Colonic mucosa (tissue), 4 donors: ENCODE measurements at regions not wholly inside any gene's neighbourhood (a gene's known extent, or its start where the extent isn't known, plus 50 kb on each side); places are given as distances from the start of the nearest gene placed in this dataset.

Experiments used
- DNase-seq: peaks from one replicate; pipeline ENCODE4 v3.0.0-alpha.2; 2020
- H3K27ac ChIP-seq: fragments of 200-600 bp; one replicate; pipeline ENCODE4 v1.8.0; 2021
- H3K27me3 ChIP-seq: fragments of 200-600 bp; one replicate; pipeline ENCODE4 v1.8.0; 2021
- H3K36me3 ChIP-seq: fragments of 200-600 bp; one replicate; pipeline ENCODE4 v1.8.0; 2021
- H3K4me1 ChIP-seq: fragments of 200-600 bp; one replicate; pipeline ENCODE4 v1.8.0; 2021; ENCODE audit warnings: mild to moderate bottlenecking
- H3K4me3 ChIP-seq: fragments of 200-600 bp; one replicate; pipeline ENCODE4 v1.8.0; 2021
- H3K9ac ChIP-seq, 2 donors: one replicate each; pipeline ENCODE4 v1.7.0; 2013; ENCODE audit warnings: control low read depth in 2 of 2, low read depth in 2 of 2, low read length in 2 of 2
- H3K9me3 ChIP-seq: fragments of 200-600 bp; one replicate; pipeline ENCODE4 v1.8.0; 2021
- intact Hi-C: fragments of 100-400 bp; cut with DNase I; formaldehyde crosslinking; loops from one replicate; pipeline ENCODE4 v1.14.1; 2022
- TF ChIP-seq, protein P1 (sequence below): fragments of 200-600 bp; IDR thresholded peaks from one replicate; pipeline ENCODE4 v1.8.0; 2022; ENCODE audit warnings: antibody characterized with exemption, mild to moderate bottlenecking
- donor health status: healthy.
- donor health status: DM: no; HTN: no; CAD: no.
- donor health status: DM: no; HTN: no; CAD: no.

GRCh38 chr18:38420611-38421010 lies 855.0 kb upstream of the CELF4 start:
- DNase-seq = no peak
- H3K36me3 ChIP-seq = no peaks in the 10 kb centered on the region
- intact Hi-C loops = no loop called here
- H3K4me1 ChIP-seq = no peaks in the 10 kb centered on the region
- H3K9me3 ChIP-seq = no peaks in the 10 kb centered on the region
- TF ChIP-seq, protein P1, sequence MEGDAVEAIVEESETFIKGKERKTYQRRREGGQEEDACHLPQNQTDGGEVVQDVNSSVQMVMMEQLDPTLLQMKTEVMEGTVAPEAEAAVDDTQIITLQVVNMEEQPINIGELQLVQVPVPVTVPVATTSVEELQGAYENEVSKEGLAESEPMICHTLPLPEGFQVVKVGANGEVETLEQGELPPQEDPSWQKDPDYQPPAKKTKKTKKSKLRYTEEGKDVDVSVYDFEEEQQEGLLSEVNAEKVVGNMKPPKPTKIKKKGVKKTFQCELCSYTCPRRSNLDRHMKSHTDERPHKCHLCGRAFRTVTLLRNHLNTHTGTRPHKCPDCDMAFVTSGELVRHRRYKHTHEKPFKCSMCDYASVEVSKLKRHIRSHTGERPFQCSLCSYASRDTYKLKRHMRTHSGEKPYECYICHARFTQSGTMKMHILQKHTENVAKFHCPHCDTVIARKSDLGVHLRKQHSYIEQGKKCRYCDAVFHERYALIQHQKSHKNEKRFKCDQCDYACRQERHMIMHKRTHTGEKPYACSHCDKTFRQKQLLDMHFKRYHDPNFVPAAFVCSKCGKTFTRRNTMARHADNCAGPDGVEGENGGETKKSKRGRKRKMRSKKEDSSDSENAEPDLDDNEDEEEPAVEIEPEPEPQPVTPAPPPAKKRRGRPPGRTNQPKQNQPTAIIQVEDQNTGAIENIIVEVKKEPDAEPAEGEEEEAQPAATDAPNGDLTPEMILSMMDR = no peak
- H3K27ac ChIP-seq = no peak overlapping the region
- H3K9ac ChIP-seq = no peak overlapping the region
- no peak overlapping the region for H3K4me3 ChIP-seq
- H3K27me3 ChIP-seq = no peaks in the 10 kb centered on the region

- H3K4me1 ChIP-seq = no peaks in the 10 kb centered on the region
- TF ChIP-seq, protein P1 = no peak
- no peak overlapping the region for H3K9ac ChIP-seq
- no peaks in the 10 kb centered on the region for H3K36me3 ChIP-seq
- no peak overlapping the region for H3K4me3 ChIP-seq
- intact Hi-C loops = no loop called here
- no peak overlapping the region for H3K27ac ChIP-seq
- H3K27me3 ChIP-seq = no peaks in the 10 kb centered on the region
- no peak for DNase-seq
- H3K9me3 ChIP-seq = no peaks in the 10 kb centered on the region
Measured at GRCh38 chr18:38415811-38416210, 850.2 kb upstream of the CELF4 start.

GRCh38 chr18:38413193-38413592 lies 847.6 kb upstream of the CELF4 start:
- TF ChIP-seq, protein P1 = no peak
- H3K4me3 ChIP-seq = no peak overlapping the region
- H3K9me3 ChIP-seq = no peaks in the 10 kb centered on the region
- no peaks in the 10 kb centered on the region for H3K36me3 ChIP-seq
- H3K27ac ChIP-seq = no peak overlapping the region
- no peak overlapping the region for H3K9ac ChIP-seq
- H3K4me1 ChIP-seq = no peaks in the 10 kb centered on the region
- H3K27me3 ChIP-seq = no peaks in the 10 kb centered on the region
- intact Hi-C loops = no loop called here
- DNase-seq = no peak

DNA sequence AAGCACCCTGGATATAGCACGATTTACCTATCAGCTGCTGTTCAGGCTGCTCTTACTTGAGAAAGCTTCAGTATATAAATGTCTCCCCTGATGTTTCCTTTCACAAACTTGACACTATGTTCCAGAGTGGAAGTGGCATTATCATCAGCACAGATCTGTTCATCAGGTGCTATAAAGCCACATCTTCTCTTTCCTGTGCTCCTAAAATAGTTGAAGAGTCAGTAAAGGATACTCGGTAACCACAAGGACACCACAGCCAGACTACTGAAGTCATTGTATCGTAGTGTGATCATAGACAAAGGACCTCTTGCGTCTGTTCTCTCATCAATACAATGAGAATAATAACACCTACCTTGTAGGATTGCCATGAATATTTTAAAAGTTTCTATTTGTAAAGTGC lies 841.0 kb upstream of the CELF4 start:
- no peak for DNase-seq
- H3K9me3 ChIP-seq = no peaks in the 10 kb centered on the region
- no peak overlapping the region for H3K9ac ChIP-seq
- no peak overlapping the region for H3K27ac ChIP-seq
- TF ChIP-seq, protein P1 = no peak
- no peaks in the 10 kb centered on the region for H3K4me1 ChIP-seq
- intact Hi-C loops = no loop called here
- H3K36me3 ChIP-seq = no peaks in the 10 kb centered on the region
- no peak overlapping the region for H3K4me3 ChIP-seq
- no peaks in the 10 kb centered on the region for H3K27me3 ChIP-seq

DNA sequence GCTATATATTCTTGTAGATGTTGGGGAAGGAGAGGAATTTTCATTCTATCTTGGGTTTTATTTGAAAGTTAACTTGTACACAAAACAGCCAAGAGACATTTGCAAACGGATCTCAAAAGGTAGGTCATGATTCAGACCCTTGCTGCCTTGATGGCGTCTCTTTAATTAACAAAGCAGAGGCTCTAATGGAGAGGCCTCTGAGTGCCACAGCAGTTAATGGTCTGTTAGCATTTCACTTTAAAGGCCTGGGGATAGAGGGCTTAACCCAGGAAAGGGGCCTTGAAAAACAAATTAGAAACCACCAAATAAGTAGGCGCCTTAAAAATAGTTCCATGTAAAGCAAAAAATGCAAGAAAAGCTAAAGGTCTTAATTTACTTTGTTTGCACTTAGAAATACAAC lies 836.9 kb upstream of the CELF4 start:
- TF ChIP-seq, protein P1 = no peak
- Histone ChIP-seq H3K27me3 (no peaks in the 10 kb centered on the region), H3K27ac (no peak overlapping the region), H3K9me3 (no peaks in the 10 kb centered on the region), H3K36me3 (no peaks in the 10 kb centered on the region), H3K4me1 (no peaks in the 10 kb centered on the region), H3K4me3 (no peak overlapping the region), H3K9ac (no peak overlapping the region)
- intact Hi-C loops = no loop called here
- no peak for DNase-seq

DNA sequence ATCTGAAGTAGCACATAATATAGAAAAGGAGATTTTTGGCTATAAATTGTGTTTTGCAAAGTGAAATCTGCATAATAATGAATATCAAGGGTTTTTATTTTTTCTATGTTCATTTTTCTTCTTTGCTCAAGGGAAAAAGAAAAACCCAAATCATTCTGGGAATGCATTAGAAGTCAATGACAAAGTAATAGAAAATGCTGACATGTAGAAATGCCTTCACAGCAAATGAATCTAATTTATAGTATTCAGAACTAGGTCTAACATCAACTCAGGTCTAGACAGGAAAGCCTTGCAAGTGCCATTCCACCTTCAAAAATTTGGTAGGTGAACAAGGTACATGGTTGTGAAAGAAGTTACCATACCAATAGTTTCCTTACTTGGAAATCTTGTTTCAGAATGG lies 831.5 kb upstream of the CELF4 start:
- Histone ChIP-seq H3K9me3 (no peaks in the 10 kb centered on the region), H3K4me1 (no peaks in the 10 kb centered on the region), H3K27ac (no peak overlapping the region), H3K4me3 (no peak overlapping the region), H3K36me3 (no peaks in the 10 kb centered on the region), H3K27me3 (no peaks in the 10 kb centered on the region), H3K9ac (no peak overlapping the region)
- intact Hi-C loops = no loop called here
- TF ChIP-seq, protein P1 = no peak
- no peak for DNase-seq
